RPMI8226 (cell line): ENCODE measurements at regions not wholly inside any gene's neighbourhood (a gene's known extent, or its start where the extent isn't known, plus 50 kb on each side); places are given as distances from the start of the nearest gene placed in this dataset.
"Not testable (repeated sequence)": the region's sequence is repeated elsewhere in the genome, so short reads cannot be mapped to it uniquely, and the experiment has no call there.

Experiments used
- DNase-seq: peaks from one replicate; pipeline ENCODE4 v3.0.0-alpha.2; 2015

DNA sequence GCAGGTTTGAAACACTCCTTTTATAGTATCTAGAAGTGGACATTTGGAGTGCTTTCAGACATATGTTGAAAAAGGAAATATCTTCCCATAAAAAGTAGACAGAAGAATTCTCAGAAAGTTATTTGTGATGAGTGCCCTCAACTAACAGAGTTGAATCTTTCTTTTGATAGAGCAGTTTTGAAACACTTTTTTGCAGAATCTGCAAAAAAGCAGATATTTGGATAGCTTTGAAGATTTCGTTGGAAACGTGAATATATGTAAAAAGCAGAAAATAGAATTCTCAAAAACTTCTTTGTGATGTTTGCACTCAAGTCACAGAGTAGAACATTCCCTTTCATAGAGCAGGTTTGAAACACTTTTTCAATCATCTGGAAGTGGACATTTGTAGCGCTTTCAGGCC is 676.4 kb upstream of the ZNF337 start:
- not testable (repeated sequence) for DNase-seq

DNA sequence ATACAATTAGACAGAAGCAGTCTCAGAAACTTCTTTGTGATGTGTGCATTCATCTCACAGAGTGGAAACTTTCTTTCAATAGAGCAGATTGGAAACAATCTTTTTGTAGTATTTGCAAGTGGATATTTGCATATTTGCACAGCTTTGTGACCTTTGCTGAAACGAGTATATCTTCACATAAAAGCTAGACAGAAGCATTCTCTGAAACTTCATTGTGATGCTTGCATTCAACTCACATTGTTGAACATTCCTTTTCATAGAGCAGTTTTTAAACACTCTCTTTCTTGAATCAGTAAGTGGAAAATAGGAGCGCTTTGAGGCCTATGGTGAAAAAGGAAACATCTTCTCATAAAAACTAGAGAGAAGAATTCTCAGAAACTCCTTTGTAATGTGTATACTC is 657.9 kb upstream of the ZNF337 start:
- no peak for DNase-seq

DNA sequence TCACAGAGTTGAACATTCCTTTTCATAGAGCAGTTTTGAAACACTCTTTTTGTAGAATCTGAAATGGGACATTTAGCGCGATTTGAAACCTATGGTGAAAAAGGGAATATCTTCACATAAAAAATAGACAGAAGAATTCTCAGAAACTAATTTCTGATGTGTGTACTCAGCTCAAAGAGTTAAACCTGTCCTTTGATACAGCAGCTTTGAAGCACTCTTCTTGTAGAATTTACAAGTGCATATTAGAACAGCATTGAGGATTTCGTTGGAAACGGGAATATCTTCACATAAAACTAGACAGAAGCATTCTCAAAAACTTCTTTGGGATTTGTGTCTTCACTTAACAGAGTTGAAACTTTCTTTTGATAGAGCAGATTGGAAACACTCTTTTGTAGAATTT is 650.7 kb upstream of the ZNF337 start:
- DNase-seq: no peak

DNA sequence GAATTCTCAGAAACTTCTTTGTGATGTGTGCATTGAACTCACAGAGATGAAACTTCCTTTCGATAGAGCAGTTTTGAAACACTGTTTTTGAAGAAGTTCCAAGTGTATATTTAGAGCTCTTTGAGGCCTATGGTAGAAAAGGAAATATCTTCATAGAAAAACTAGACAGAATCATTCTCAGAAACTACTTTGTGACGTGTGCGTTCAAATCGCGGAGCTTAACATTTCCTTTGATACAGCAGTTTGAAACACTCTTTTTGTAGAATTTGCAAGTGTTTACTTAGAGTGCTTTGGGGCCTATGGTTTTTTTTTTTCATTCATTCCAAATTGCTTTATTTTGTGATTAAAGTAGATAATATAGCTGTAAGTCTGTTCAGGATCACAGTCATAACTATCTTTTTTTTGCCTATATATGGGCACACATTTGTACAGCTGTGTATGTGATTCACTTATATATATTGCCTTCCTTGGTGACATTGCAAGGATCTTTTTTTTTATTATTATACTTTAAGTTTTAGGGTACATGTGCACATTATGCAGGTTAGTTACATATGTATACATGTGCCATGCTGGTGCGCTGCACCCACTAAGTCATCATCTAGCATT is 643.9 kb upstream of the ZNF337 start:
- DNase-seq: not testable (repeated sequence)

DNA sequence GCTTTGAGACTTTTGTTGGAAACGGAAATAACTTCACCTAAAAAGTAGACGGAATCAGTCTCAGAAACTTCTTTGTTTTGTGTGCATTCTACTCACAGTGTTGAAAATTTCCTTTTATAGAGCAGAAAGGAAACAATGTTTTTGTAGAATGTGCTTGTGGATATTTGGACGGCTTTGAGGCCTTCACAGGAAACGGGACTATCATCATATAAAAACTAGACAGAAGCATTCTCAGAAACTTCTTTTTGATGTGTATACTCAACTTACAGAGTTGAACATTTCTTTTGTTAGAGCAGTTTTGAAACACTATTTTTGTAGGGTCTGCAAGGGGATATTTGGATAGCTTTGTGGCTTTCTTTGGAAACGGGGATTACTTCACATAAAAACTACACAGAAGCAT is 627.5 kb upstream of the ZNF337 start:
- no peak for DNase-seq

DNA sequence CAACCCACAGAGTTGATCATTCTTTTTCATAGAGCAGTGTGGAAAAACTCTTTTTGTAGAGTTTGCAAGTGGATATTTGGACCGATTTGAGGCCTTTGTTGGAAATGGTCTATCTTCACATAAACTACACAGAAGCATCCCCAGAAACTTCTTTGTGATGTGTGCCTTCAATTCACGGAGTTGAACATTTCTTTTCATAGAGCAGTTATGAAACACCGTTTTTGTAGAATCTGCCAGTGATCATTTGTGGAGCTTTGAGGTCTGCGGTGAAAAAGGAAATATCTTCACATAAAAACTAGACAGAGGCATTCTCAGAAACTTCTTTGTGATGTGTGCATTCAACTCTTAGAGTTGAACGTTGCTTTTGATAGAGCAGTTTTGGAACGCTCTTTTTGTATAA is 618.4 kb upstream of the ZNF337 start:
- DNase-seq: no peak

DNA sequence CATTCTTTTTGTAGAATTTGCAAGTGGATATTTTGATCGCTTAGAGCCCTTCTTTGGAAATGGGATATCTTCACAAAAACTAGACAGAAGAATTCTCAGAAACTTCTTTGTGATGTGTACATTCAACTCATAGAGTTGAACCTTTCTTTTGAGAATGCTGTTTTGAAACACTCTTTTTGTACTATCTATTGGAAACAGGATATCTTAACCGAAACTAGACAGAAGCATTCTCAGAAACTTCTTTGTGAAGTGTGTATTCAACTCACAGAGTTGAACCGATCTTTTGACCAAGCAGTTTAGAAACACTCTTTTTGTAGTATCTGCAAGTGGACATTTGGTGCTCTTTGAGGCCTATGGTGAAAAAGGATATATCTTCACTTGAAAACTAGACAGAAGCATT is 613.1 kb upstream of the ZNF337 start:
- DNase-seq: not testable (repeated sequence)

DNA sequence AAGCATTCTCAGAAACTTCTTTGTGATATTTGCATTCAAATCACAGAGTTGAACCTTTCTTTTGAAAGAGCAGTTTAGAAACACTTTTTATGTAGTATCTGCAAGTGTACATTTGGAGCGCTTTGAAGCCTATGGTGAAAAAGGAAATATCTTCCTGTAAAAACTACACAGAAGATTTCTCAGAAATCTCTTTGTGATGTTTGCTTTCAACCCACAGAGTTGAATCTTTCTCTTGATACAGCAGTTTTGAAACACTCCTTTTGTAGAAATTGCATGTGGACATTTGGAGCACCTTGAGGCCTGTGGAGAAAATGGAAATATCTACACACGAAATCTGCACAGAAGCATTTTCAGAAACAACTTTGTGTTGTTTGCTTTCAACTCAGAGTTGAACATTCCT is 612.3 kb upstream of the ZNF337 start:
- no peak for DNase-seq

DNA sequence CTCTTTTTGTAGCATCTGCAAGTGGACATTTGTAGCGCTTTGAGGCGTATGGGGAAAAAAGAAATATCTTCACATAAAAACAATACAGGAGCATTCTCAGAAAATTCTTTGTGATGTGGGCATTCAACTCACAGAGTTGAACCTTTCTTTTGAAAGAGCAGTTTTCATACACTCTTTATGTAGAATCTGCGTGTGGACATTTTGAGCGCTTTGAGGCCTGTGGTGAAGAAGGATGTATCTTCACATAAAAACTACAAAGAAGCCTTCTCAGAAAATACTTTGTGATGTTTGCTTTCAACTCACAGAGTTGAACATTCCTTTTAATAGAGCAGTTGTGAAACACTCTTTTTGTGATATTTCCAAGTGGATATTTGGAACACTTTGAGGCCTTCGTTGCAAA is 598.4 kb upstream of the ZNF337 start:
- no peak for DNase-seq

DNA sequence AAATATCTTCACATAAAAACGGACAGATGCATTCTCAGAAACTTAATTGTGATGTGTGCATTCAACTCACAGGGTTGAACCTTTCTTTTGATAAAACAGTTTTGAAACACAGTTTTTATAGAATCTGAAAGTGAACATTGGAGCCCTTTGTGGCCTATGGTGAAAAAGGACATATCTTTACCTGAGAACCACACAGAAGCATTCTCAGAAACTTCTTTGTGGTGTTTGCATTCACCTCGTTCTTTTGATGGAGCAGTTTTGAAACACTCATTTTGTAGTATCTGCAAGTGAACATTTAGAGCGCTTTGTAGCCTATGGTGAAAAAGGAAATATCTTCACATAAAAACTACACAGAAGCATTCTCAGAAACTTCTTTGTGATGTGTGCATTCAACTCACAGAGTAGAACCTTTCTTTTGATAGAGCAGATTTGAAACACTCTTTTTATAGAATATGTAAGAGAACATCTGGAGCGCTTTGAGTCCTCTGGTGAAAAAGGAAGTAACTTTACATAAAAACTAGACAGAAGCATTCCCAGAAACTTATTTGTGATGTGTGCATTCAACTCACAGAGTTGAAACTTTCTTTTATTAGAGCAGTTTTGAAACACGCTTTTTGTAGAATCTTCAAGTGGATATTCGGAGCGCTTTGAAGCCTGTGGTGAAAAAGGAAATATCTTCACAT is 591.9 kb upstream of the ZNF337 start:
- not testable (repeated sequence) for DNase-seq

DNA sequence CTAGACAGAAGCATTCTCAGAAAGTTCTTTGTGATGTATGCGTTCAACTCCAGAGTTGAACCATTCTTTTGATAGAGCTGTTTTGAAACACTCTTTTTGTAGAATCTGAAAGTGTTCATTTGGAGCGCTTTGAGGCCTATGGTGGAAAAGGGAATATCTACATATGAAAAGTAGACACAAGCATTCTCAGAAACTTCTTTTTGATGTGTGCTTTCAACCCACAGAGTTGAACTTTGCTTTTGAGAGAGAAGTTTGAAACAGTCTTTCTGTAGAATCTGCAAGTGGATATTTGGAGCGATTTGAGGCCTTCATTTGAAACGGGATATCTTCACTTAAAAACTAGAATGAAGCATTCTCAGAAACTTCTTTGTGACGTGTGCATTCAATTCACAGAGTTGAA is 582.6 kb upstream of the ZNF337 start:
- DNase-seq: no peak

DNA sequence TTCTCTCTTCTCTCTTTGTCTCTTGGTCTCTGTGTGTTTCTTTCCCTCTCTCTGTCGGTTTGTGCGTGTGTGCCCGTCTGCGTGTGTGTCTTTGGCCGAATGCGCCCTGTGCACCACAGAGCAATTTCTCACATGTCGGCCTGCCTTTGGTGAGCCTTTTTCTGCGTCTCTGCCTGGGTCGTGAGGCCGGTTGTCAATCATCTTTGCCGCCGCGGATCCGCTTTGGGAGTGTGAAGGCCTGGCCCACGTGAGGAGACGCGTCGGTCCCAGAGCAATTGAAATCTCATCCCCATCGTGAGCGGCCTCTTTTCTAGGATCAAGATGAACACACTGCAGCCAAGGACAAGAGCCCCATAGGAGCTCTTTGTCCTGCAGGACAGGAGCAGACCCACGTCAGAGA is 580.7 kb upstream of the ZNF337 start:
- no peak for DNase-seq

DNA sequence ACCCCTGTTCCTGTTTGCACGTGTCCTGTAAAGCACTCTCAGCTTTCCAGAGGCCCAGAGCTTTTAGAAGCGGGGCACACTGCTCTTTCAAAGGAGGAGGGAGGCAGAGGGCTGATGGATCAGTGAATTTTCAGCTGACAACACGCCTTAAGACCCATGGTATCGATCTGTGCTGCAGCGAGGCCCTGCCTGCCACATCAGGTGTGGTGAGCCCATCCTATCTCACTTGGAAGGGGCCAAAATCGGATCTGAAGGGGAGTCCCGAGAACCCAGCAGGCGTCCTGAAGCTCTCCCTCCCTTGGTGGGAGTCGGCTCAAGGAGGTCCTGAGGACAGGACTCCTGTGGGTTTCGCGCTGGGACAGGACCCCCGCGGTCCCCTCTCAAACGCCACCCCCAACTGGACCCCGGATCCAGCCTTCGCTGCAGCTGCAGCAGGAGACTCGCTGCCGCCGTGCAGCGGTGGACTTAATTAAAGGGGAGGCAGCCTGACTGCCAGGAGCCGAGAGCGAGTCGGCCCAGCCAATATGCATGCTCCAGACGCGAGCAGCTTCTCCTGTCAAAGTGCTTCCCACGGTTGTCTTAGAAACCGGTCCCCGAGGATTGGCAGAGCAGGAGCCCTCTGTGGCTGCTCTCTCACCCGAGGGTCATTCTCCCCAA is 580.0 kb upstream of the ZNF337 start:
- no peak for DNase-seq

DNA sequence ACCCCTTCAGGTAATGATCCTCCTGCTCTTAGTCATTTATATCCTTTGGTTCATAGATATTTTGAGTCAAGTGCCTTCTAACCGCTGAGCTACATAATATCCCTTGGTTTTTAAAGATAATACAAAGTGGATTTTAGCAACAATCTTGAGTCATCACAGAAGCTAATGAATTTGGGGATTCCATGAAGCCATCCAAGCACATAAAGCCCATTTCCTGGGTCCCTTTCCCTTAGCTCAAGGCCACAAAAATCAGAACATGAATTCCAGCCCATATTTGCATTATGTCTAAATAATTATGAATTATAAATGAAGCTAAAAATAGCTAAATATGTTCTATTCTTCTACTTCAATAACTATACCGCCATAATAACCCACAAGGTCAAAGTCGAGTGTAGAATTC is 572.1 kb upstream of the ZNF337 start:
- DNase-seq: not testable (repeated sequence)

DNA sequence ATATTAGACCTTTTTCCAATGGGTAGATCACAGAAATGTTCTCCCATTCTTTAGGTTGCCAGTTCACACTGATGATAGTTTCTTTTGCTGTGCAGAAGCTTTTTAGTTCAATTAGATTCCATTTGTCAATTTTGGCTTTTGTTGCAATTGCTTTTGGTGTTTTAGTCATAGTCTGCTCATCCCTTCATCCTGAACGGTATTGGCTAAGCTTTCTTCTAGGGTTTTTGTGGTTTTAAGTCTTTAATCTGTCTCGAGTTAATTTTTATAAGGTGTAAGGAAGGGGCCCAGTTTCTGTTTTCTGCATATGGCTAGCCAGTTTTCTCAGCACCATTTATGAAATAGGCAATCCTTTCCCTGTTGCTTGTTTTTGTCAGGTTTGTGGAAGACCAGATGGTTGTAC is 564.3 kb upstream of the ZNF337 start:
- not testable (repeated sequence) for DNase-seq

DNA sequence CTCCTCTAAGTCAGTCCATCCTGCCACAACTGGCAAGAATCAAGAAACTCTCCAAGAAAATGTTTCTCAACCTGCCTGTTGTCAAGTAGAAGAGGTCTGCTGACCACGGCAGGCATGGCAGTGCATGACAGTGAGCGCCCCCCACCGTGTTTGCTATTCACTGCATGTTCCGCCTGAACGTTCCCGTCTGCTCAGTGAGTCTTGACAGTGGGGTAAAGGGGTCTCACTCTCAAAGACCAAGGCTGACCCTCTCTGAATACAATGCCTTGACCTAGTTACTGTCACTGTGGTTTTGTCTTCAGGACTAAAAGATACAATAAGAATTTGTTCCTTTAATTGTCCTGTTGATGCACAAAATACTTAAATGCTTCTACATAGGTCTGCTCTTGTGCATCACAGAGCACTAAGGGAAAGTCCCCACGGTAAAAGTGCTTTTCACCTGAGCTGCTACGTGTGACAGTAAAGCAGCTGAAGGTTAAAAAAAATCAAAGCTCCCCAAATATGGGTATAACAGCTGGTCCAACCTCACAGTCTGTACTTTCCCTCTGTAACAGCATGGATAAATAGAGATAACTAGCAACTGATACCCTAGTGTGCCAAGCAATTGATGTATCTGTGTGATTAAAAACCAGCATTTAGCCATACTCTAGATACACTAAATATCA is 555.8 kb upstream of the ZNF337 start:
- DNase-seq: not testable (repeated sequence)

DNA sequence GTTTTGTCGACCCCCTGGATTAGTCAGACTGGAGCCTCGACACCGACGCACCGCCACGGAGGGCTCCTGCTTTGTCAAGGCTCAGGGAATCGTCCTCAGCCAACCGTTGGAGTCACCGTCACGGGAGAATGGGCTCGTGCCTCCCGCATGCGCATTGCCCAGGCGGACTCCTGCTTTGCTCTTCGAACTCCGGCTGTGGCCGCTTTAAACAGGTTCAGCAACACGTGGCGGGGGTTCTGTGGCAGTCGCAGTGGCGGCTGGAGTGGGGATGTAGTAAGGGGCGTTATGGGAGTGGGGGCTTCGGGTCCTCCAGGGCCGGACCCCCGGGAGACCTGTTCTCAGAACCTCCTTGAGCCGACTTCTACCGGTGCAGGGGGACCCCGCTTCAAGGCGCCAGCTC is 554.7 kb upstream of the ZNF337 start:
- DNase-seq: not testable (repeated sequence)

DNA sequence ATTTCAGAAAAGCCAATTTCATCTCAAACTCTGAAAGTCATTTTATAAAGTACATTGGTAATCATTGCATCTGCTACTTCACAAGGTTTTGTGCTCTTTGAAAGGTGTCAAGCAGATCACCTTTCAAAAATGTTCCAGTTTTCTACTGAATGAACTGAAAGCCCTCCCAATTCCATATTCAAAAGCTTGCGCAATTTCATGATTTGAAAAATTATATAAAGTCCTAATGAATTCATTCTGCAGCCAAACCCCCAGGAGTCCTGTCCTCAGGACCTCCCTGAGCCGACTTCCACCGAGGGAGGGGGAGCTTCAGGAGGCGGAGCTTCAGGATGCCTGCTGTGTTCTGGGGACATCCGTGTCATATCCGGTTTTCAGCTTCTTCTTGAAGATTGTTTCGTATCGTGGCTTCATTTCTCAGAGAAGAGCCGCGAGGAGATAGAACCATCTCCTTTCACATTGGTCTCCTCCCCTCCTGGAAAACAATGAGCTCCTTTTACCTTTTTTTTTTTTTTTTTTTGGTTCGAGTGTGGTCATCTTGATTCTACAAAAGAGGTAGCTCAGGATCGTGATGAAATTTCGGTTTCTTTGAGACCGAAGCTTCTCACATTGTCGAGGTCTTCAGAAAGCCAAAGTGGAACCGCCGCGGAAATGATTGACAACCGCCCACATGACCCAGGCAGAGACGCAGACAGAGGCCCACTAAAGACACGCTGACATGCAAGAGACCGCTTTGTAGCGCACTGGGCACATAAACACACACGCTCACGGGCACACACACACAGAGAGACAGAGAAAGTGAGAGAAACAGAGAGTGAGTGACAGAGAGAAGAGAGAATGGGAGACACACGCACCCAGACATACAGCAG is 553.8 kb upstream of the ZNF337 start:
- not testable (repeated sequence) for DNase-seq

DNA sequence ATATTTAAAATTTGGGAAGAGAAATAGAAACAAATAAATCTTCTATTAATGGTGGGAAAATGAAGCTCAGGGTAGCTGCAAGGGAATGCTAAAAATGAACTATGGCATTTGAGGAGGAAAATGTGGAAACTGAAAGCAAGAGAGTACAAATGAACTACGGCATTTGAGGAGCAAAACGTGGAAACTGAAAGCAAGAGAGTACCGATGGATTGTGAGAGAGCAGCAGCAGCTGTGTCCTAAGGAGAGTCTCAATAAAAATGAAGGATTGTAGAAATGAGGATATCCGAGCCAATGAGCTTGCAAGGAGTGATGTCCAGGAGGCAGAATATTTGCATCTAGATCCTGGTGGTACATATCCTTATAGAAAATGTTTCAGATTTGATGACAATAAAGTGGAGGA is 547.1 kb upstream of the ZNF337 start:
- no peak for DNase-seq

DNA sequence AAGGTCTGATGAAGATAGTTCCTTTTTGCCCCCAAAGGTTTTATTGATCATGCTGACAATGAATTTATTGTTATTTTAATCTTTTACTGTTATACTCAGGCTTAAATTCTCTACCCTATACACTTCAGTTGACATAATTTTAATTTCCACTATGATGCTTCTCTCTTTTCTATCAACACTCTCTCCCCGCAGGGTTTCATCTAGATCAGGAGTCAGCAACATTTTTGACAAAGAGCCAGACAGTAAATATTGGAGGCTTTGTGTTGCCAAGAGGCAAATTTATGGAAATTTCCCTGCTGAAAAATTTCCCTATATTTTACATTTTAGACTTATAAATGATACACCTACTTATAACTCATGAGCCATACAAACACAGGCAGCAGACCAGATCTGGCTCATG is 524.0 kb upstream of the ZNF337 start:
- not testable (repeated sequence) for DNase-seq

DNA sequence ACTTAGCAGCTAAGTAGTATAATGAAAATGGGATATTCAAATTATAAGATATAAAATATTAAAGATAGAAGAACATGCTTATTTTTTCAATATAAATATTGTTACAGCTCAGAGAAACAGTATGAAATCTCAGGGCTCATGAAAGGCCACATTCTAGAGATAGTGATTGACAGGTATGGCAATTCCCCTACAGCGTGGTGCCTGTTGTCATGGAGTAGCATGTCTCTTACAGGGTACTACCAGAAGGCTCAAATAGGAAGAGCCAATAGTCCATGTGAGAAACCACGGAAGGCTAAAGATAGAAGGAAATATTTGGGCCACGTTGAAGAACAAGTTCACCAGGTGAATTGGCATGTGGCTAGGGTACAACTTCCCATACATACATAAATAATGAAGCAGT is 522.9 kb upstream of the ZNF337 start:
- DNase-seq: not testable (repeated sequence)

DNA sequence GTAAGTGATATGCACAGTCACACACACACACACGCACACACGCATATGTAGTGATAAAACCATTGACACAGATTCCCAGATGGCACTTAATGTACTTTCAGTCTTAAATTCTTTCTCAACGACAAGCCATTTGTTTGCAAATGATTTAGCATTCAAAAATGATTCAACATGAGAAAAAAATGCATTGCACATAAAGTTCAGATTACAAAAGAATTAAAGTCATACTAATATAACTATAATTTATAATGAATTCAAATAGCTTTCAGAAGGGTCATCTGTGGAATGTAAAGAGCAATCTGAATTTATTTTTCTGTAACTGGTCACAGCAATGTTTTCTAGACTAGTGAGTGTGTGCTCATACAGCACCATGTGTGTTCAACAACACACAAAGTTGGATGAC is 521.6 kb upstream of the ZNF337 start:
- no peak for DNase-seq

DNA sequence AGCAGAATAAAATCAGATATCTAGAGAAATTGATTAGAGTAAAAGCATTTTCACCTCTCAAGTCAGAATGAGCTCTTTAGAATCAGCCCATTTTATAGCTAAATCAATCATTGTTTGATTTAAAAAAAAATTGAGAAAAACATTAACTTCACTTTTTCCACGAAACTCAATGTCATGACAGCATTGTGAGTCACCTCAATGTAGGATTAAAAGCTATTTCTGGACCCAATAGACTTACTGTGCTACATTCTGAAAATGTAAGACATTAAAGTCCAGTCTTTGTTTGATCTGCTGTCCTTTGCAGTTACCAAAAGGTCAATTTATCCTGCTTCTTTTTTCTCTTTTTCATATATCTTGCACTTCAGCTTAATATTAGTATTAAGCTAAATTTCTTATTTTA is 519.4 kb upstream of the ZNF337 start:
- DNase-seq: no peak
